Transverse colon (tissue), 3 donors: ENCODE measurements at regions not wholly inside any gene's neighbourhood (a gene's known extent, or its start where the extent isn't known, plus 50 kb on each side); places are given as distances from the start of the nearest gene placed in this dataset.

Experiments used
- EP300 ChIP-seq: sonication (generic); formaldehyde crosslinking; IDR thresholded peaks from one replicate; pipeline ENCODE4 v1.6.1; 2017; ENCODE audit warnings: antibody characterized with exemption, low read depth
- POLR2A ChIP-seq: fragments of 450-650 bp; IDR thresholded peaks from one replicate; pipeline ENCODE4 v1.6.1; 2016; ENCODE audit warnings: antibody characterized with exemption, mild to moderate bottlenecking, moderate library complexity
- POLR2AphosphoS5 ChIP-seq, 3 donors: sonication (generic); formaldehyde crosslinking; IDR thresholded peaks; one replicate each; pipeline ENCODE4 v1.6.1; 2016; ENCODE audit warnings: antibody characterized with exemption in 3 of 3

DNA sequence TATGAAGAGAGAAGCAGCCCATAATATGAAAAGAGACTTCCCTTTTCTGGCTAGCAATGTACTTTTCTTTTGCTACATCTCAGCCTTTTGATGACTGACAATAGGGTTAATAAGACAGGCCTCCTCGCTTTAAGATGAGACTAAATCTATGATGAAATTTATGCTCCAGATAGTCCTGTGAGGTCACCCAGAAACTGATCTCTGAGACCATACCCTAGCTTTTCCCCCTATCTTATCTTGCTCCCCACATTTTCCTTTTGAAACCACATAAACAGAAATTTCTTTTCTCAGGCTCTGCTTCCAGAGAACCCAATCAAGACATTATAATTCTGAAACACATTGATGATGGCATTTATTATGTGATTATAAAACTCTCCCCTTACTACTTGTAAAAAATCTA lies 168.8 kb upstream of the CADM2 start:
- TF ChIP-seq POLR2A, result no peak
- no peak for TF ChIP-seq EP300
- TF ChIP-seq POLR2AphosphoS5 (IDR thresholded peaks at IDR 0.05), result no peak
